Brain microvascular endothelial cell (primary cell): ENCODE measurements at regions not wholly inside any gene's neighbourhood (a gene's known extent, or its start where the extent isn't known, plus 50 kb on each side); places are given as distances from the start of the nearest gene placed in this dataset.

Experiments
- DNase-seq: peaks from one replicate; pipeline ENCODE4 v3.0.0-alpha.2; 2020
- H3K27ac ChIP-seq: fragments of 250-450 bp; sonication (Bioruptor Pico); 2 replicates; pipeline ENCODE4 v1.5.1; 2020; ENCODE audit warnings: mild to moderate bottlenecking, moderate library complexity
- H3K27me3 ChIP-seq: fragments of 250-450 bp; sonication (Bioruptor Pico); replicated peaks from 2 replicates; pipeline ENCODE4 v1.5.1; 2020; ENCODE audit warnings: mild to moderate bottlenecking
- H3K36me3 ChIP-seq: fragments of 250-450 bp; sonication (Bioruptor Pico); replicated peaks from 2 replicates; pipeline ENCODE4 v1.5.1; 2020; ENCODE audit warnings: mild to moderate bottlenecking
- H3K4me3 ChIP-seq: 2 replicates; pipeline ENCODE4 v1.5.1; 2011; ENCODE audit warnings: low read depth, mild to moderate bottlenecking, control low read depth, low read length, moderate library complexity
- CTCF ChIP-seq: IDR thresholded peaks from 2 replicates; pipeline ENCODE4 v1.5.1; 2011; ENCODE audit warnings: low read depth, mild to moderate bottlenecking, moderate library complexity, low read length, control low read depth, inconsistent platforms; ENCODE audit errors: missing control alignments
- in situ Hi-C: cut with HindIII; loops from 2 replicates; pipeline ENCODE4 v1.10.0; 2017; ENCODE audit warnings: low sequenced_read_pairs, low pct_ligation_motif_present

- no peaks in the 10 kb centered on the region for H3K36me3 ChIP-seq
- no peak overlapping the region for H3K4me3 ChIP-seq
- TF ChIP-seq CTCF: no peak
- no peak for DNase-seq
- no peak overlapping the region for H3K27ac ChIP-seq
- no peaks in the 10 kb centered on the region for H3K27me3 ChIP-seq
- in situ Hi-C loops: no loop called here
Measured at GRCh38 chr14:55904086-55904485, 214.1 kb upstream of the PELI2 start.

- Histone ChIP-seq H3K4me3 (no peak overlapping the region), H3K27me3 (no peaks in the 10 kb centered on the region), H3K27ac (no peak overlapping the region), H3K36me3 (no peaks in the 10 kb centered on the region)
- DNase-seq: no peak
- no peak for TF ChIP-seq CTCF
- in situ Hi-C loops: no loop called here
Measured at GRCh38 chr14:55908106-55908505, 210.1 kb upstream of the PELI2 start.

GRCh38 chr14:55909879-55910278 is 208.3 kb upstream of the PELI2 start:
- no peak for TF ChIP-seq CTCF
- Histone ChIP-seq H3K4me3 (no peak overlapping the region), H3K36me3 (no peaks in the 10 kb centered on the region), H3K27ac (no peak overlapping the region), H3K27me3 (no peaks in the 10 kb centered on the region)
- DNase-seq: no peak
- in situ Hi-C loops: no loop called here

- Histone ChIP-seq H3K27me3 (no peaks in the 10 kb centered on the region), H3K4me3 (no peak overlapping the region), H3K27ac (no peak overlapping the region), H3K36me3 (no peaks in the 10 kb centered on the region)
- in situ Hi-C loops: no loop called here
- TF ChIP-seq CTCF: no peak
- no peak for DNase-seq
Measured at GRCh38 chr14:55910601-55911243, 207.5 kb upstream of the PELI2 start.

- Histone ChIP-seq H3K36me3 (no peaks in the 10 kb centered on the region), H3K27me3 (no peaks in the 10 kb centered on the region), H3K27ac (no peak overlapping the region), H3K4me3 (no peak overlapping the region)
- DNase-seq: peak; percentile 5
- TF ChIP-seq CTCF: no peak
- in situ Hi-C loops: no loop called here
Measured at GRCh38 chr14:55911776-55912175, 206.4 kb upstream of the PELI2 start.

GRCh38 chr14:55912344-55912743 is 205.9 kb upstream of the PELI2 start:
- H3K36me3 ChIP-seq: no peaks in the 10 kb centered on the region
- no peaks in the 10 kb centered on the region for H3K27me3 ChIP-seq
- no peak overlapping the region for H3K4me3 ChIP-seq
- H3K27ac ChIP-seq: no peak overlapping the region
- DNase-seq: no peak
- in situ Hi-C loops: no loop called here
- TF ChIP-seq CTCF: no peak
